DLD1 (cell line): ENCODE measurements at regions not wholly inside any gene's neighbourhood (a gene's known extent, or its start where the extent isn't known, plus 50 kb on each side); places are given as distances from the start of the nearest gene placed in this dataset.

Source experiments
- in situ Hi-C: cut with HindIII; loops from 2 replicates; pipeline ENCODE4 v1.10.0; 2017; ENCODE audit warnings: low sequenced_read_pairs

- in situ Hi-C loops = no loop called here
Measured at GRCh38 chr15:38164061-38164460, 88.6 kb upstream of the SPRED1 start.

DNA sequence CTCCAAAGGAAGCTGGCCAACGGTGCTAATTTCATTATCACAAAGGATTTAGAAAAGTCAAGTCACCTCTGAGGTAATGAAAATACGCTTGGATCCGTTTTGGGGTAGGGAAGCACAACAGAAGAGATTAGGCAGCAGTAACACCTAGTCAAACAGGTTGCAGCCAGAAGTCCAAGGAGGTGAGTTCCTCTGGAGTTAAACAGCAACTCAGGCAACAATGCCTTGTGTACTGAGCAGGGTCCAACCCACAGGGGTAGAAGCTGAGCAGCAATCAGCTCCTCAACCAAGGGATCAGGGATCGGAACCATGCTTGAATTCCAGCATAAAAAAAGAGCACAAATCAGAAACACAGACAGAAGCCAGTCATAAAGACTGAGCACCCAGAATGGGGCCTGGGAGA is 88.1 kb upstream of the SPRED1 start:
- in situ Hi-C loops = no loop called here

DNA sequence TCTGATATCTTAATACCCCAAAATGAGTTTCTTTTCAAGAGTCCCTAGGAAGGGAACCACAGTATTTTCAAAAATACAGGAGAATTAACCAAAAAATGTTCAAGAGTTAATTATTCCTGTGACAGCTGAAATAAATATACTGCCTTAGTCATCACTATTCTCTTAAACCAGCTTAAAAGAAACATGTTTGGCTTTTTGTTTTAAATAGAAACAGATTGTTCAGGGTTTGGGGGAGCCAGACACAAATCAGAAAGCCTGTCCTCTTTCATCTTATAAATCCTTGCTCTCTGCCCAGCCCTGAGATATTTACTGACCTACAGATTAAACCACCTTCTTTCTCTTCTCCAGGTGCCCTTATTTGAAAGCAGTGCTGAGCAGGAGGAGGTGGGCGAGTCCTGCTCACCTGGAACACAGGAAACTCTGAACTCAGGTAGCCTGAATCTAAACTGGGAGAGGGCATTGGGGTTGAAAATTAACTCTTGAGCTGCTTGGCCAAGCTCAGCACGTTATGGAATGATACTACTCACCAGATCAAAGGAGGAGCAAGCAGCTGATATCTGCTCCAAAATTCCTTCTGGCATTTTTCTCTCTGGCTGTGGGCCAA is 84.1 kb upstream of the SPRED1 start:
- in situ Hi-C loops = no loop called here

DNA sequence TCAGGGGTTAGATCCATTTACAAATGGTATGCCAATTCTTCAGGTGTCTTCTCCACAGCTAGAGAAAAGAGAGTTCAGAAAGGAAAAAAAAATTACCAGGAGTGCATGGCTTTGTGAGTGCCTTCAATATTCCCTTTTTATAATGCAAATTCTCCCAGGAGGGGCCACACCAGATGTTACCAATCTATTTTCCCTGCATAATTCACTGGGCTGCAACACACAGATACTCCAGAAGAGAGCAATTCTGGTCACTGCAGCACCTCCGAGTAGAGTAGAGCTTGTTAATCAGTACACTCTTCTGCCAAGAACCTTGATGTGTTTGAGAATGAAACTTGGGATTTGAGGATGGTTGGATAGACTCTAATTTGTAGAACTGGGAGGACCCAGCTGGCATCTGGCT is 80.7 kb upstream of the SPRED1 start:
- in situ Hi-C loops = no loop called here

DNA sequence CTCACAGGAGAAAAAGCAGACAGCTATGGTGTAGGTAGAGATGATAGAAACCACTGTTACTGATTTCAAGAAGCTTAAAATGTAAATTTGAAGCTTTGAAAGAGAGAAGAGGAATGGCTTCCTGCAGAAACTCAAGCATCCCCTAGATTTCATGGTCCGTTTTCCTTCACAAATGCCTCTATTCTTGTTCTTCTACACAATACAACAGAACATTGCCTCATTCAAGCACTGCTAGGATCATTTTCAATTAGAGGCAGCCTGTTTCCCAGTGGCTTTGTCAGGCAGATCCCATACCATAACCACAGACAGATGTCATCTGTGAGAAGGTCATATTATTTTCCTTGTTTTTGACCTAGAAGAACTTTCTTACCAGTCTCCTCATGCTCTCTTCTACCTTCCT is 77.9 kb upstream of the SPRED1 start:
- in situ Hi-C loops = no loop called here

DNA sequence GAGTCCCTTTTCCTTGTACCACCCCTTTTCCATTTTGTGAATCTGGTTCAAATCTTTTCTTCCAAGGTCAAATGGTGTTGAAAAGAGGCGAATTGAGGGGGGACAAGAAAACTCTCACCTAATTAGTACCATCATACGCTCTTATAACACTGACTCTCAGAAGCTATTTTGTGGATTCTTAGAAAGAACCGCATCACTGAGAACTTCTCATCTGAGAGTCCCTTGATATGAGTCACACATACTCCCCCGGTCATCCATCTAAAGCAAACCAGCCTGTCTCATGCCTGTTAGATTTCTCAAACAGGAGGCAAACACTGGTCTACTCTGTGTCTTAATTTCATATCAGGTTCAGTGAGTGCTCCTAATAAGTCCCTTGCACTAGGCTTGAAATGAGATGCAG is 76.5 kb upstream of the SPRED1 start:
- in situ Hi-C loops = no loop called here

DNA sequence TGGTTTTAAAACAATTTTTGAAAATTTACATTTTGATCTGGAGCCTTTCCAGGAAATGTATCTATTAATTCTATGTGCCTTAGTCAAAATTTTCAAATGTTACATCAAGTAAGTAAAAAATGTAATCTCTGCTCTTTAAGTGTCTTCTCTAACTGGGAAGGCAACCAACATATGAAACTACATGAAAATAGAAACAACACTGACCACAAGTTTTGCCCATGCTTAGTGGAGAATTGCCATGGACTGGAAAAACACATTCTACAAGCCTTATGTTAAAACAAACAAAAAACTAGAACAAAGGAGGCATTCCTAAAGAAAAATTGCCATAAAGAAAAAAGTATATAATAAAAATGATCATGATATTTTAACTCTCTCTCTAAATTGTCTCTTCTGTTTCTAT is 75.9 kb upstream of the SPRED1 start:
- in situ Hi-C loops = no loop called here

DNA sequence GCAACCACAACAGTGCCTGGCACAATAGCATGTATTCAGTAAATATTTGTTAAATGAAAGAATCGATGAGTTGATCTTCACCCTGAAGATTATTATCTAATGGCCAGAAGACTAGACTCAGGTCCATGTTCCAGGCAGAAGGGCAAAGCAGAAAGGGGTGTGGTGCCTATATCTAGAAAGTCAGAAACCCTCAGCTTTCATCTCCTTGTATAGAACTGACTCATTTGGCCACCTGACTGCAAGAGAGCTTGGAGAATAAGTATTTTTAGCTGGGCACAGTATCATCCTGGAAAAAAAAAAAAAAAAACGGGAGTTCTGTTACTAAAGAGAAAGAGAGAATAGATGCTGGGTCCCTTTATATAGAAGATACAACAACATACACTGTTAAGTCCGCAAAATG is 69.7 kb upstream of the SPRED1 start:
- in situ Hi-C loops = no loop called here

- in situ Hi-C loops = no loop called here
Measured at GRCh38 chr15:38186507-38186906, 66.1 kb upstream of the SPRED1 start.

DNA sequence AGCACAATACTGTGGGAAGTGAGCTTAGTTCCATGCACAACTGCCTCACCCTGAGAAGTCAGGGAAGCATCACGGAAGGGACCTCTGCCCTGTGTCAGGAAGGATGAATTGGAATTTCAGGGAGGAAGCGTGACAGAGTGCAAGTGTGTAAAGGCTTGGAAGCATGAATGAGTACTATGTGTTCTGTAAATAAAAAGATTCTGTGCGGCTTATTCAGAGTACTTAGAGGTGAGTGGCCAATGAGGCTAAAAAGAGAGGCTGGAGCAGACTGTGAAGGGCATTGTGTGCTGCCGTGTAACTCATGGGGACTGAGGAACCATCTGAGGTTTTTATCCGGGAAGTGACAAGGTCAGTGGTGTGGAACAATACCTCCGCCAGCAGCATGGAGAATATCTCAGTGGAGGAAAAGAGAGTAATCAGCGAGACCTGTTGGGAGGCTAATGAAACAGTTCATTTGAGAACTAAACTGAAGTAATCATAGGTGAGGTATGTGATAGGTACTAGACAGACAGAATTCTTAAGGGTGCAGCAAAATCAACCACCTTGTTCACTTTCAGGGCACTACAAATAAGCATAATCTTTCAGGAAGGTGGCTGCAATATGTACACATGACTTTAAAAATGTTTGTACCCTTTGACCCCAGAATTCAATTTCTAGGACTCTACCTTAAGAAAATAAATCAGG is 64.9 kb upstream of the SPRED1 start:
- in situ Hi-C loops = no loop called here

DNA sequence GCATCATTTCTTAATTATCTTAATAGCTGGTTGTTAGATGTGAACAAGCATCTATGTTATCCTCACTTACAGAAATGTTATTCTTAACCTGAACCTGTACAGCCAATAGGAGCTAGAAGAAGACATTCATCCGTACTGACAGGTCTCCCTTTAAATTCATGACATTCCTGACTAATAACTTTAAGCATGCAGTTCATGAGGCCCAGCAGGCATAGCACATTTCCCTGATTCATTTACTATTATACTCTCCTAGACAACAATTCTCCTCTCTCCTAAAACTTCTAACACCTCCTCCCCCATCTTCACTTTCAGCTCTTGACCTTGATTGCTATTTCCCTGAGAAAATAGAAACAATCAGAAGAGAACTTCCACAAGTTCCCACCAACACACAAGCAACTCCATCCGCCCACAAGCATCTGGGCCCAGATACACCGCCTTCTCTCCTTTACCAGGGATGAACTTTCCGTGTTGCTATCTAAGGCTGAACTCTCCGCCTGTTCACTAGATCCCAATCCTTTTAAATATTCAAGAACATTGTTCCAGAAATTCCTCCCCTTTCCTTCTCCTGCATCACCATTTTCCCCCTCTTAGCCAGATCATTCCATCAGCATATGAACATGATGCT is 62.9 kb upstream of the SPRED1 start:
- in situ Hi-C loops = no loop called here

- in situ Hi-C loops = no loop called here
Measured at GRCh38 chr15:38190501-38190900, 62.1 kb upstream of the SPRED1 start.

GRCh38 chr15:38192496-38192895 is 60.1 kb upstream of the SPRED1 start:
- in situ Hi-C loops = no loop called here

- in situ Hi-C loops = no loop called here
Measured at GRCh38 chr15:38193496-38193895, 59.1 kb upstream of the SPRED1 start.

GRCh38 chr15:38195191-38195901 is 57.3 kb upstream of the SPRED1 start:
- in situ Hi-C loops = no loop called here

DNA sequence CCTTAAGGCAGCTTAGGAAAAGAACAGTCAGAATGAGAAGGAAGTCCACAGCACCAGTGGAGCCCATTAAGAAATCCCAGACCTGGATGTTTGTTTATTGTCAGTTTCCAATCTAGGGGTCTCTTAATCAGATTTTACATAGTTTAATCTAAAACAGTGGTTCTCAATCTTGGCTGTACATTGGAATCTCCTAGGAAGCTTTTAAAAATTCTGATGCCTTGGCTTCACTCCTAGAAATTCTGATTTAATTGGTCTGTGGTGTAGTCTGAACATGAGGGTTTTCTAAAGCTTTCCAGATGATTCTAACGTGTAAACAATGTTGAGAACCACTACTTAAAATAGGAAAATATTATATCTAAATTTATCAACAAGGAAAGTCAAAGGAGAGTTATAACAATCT is 56.6 kb upstream of the SPRED1 start:
- in situ Hi-C loops = no loop called here

GRCh38 chr15:38197553-38197952 is 55.1 kb upstream of the SPRED1 start:
- in situ Hi-C loops = no loop called here

GRCh38 chr15:38201714-38202113 is 50.9 kb upstream of the SPRED1 start:
- in situ Hi-C loops = no loop called here

DNA sequence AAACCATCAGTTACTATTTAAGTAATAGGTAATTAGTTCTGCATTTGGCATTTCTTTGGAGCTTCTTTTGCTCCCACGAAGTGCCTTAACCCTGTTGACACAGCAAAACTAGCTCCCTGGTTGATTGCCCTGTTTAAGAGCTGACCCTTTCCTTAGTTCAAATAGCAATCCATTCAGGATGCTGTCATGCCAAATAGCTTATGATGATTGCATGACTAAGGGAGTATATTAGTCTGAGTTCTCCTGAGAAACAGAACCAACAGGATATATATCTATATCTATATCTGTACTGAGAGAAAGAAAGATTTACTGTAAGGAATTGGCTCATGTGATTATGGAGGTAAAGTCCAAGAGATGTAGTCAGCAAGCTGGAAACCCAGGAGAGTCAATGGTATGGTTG is 50.3 kb upstream of the SPRED1 start:
- in situ Hi-C loops = no loop called here
